GM21825 (cell line): ENCODE measurements at regions not wholly inside any gene's neighbourhood (a gene's known extent, or its start where the extent isn't known, plus 50 kb on each side); places are given as distances from the start of the nearest gene placed in this dataset.
"Not testable (repeated sequence)": the region's sequence is repeated elsewhere in the genome, so short reads cannot be mapped to it uniquely, and the experiment has no call there.

ENCODE experiments used
- ATAC-seq: cut with Tn5 transposase; IDR thresholded peaks from one replicate; pipeline ENCODE4 v1.9.1; 2021; ENCODE audit warnings: mild to moderate bottlenecking, moderate library complexity; ENCODE audit not compliant: unreplicated experiment

DNA sequence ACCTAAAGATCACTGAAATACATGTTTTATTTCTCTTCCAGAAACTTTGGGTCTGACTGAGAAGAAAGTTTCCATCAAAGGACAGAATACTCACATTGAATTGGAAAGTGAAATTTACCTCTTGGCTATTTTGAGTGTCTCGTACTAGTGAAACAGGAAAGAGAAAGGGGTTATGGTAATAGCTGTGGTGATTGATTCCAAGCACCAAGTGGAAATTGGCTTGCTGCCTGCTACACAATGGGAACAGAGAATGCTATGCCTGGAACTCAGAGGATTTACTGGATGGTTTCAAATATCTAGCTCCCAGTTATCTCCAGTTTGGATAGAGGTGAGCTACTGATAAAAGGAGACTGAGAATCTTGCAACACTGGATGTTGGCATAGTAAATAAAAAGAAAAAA lies 492.8 kb upstream of the FSIP2 start:
- ATAC-seq = no peak

DNA sequence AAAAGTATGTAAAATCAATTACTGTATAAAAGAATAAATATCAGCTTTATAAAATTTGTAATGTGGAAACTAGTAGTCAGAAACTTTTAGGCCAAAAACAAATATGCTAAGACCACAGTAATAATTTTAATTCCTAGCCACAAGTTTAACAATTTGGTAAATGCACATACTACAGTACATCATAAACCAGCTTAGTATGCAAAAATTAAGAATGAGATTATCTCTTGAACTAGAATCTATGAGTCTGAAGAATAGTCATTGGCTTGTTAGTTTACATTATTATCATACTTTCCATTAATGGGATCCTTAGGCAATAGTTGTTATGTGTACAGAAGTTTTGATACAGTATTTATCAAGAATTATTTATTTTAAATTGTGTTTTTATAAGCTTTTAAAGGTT lies 491.9 kb upstream of the FSIP2 start:
- ATAC-seq = no peak

DNA sequence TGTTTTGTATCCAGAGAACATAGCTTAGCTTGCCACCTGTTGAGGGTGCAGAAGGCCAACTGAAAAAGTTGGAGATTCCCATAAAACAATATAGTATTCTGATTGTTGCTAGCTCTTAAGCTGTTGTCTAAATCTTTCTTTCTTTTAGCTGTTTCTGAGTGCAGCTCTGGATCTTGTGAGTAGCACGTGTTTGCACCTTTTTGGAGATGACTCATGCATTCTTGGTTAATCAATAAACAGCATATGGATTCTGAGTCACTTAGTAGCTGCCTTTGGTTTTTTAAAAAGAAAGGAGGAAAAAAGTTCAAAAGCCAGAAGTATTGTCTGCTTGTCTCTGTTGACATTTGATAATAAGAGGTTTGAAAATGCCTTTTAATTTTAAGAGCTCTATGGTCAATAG lies 483.0 kb upstream of the FSIP2 start:
- no peak for ATAC-seq

DNA sequence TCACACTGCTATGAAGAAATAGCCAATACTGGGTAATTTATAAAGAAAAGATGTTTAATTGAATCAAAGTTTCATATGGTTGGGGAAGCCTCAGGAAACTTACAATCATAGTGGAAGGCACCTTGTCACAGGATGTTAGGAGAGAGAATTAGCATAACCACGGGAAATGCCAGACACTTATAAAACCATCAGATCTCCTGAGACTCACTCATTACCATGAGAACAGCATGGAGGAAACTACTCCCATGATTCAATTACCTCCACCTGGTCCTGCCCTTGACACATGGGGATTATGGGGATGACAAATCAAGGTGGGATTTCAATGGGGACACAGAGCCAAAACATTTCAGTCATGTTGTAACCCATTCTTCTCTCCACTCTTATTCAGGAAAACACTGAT lies 472.9 kb upstream of the FSIP2 start:
- ATAC-seq = no peak

DNA sequence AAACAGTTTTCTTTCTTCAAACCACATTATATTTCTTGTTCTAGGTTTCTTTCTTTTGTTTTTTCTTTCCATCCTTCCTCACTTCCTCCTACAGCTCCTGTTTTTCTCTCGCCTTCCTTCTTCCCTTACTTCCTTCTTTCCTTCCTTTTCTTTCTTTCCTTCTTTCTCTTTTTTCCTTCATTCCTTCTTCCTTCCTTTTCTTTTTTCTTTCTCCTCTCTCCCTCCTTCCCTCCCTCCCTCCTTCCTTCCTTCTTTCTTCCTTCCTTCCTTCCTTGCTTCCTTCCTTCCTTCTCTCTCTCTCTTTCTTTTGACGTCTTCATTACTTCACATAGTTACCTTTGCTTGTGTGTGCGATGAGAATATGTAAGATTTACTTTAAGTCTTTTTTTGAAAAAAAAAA lies 470.0 kb upstream of the FSIP2 start:
- ATAC-seq = no peak

DNA sequence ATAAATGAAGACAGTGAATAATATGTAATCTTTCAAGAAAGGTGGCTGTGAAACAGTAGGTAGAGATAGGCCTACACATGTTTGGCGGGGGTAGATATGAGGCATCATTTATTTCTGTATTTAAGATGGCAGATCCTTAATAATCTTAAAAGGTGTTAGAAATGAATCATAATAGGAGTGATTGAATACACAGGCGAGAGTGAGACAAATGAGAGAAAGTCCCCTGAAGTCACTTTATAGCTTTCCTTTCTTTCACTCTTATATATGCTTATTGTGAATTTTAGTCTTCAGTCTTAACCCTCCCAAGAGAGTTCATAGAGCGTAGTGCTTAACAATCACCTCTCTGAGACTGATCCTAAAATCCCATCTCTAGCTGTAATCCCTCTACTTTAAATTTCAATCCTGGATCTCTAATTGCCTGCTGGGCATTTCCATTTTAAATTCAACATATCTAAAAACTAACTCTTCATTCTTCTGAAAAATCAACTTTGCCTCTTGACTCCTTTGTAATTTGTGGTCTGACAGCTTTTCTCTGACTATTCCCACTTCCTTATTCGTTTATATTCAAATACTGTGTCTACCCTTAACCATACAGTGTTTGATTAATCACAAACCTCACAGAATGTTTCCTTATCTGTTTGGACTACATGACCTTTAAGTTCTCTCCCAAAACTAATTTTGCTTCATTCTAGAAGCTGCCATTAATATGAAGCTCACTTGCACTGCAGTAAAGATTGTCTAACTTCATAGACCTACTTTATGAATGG lies 463.7 kb upstream of the FSIP2 start:
- no peak for ATAC-seq

DNA sequence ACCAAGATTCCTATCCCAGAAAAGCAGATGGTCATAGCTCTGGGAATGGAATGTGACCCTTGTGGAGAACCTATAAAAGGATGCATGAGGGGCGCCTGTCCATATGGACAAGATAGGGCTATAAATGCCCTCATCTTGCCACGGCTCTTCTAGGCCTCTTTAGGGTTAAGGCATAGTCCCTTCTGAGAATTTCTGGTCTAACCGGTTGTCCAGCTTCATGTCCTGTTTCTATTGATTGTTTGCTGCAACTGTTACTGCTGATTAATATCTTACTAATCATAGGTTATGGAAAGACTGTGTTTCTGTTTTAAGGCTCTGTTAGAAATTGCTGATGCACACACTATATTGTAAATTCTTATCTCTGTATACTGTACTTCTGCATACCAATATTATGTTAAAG lies 462.6 kb upstream of the FSIP2 start:
- not testable (repeated sequence) for ATAC-seq

DNA sequence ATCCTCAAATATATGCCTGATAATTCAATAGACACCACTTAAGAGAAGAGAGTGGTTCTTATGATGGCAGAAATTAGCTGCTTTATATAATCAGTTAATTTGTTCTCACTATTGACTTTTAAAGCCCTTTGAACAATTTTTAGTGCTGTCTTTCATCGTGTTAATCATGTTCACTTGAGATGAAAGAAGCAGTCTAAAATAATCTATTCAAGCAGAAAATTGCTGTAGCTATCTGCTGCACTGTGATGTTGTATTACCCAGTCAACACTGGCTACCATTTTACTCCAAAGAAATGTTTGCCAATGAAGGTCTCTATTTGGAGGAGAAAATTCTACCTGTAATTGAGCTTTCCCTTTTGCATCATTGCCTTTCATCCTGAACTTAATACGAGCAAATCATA lies 459.8 kb upstream of the FSIP2 start:
- ATAC-seq = no peak

DNA sequence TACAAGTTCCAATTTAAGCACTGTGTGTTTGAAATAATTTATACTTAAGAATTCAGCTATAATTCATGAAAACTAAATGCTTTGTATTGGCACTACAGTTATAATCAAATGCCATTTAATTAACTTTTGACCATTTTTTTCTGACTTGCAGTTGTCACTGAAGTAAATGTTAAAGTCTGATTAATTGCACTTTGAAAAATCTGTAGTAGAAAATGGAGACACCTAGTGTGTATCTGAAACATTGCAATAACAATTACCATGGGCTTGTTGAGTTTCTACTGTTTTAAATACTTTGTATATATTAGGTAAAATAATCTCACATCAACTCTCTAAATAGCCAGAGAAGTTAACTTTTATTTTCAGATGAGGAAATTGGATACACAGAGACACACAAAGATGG lies 458.6 kb upstream of the FSIP2 start:
- ATAC-seq = no peak

DNA sequence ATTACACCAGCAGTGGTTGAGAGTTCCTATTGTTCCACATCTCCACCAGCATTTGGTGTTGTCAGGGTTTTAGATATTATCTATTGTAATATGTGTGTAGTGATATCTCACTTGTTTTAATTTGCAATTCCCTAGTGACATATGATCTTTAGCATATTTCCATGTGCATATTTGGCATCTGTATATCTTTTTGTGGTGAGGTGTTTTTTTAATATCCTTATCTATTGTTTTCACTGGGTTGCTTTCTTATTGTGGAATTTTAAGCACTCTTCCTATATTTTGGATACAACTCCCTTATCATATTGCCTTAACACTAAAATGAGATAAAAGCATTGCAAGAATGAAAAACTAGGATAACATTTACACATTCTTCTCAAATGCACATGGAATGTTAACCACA lies 453.9 kb upstream of the FSIP2 start:
- ATAC-seq = no peak

DNA sequence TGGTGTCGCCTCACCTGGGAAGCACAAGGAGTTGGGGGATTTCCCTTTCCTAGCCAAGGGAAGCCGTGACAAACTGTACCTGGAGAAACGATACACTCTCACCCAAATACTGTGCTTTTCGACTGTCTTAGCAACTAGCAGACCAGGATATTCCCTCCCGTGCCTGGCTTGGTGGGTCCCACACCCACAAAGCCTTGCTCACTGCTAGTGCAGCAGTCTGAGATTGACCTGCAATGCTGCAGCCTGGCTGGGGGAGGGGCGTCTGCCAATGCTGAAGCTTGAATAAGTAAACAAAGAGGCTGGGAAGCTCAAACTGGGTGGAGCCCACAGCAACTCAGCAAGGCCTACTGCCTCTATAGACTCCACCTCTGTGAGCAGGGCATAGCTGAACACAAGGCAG lies 448.6 kb upstream of the FSIP2 start:
- ATAC-seq = not testable (repeated sequence)

DNA sequence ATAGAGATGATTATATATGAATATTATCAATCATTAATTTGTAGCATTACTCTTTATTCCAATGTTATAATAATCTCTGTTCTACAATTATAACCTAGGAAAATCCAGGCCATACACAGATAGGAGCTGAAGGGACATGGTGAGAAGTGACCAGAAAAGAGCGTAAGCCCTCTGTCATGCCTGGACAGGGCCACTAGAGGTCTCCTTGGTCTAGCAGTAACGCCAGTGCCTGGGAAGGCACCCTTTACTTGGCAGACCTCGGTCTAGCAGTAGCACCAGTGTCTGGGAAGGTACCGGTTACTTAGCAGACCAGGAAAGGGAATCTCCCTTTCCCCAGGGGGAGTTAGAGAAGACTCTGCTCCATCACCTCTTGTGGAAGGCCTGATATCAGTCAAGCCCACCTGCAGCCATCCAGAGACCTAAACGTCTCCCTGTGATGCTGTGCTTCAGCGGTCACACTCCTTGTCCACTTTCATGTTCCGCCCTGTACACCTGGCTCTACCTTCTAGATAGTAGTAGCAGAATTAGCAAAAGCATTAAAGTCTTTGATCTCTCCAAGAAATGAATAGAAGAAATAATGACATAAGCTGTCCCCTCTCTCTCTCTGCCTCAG lies 447.5 kb upstream of the FSIP2 start:
- ATAC-seq = peak; percentile 91

DNA sequence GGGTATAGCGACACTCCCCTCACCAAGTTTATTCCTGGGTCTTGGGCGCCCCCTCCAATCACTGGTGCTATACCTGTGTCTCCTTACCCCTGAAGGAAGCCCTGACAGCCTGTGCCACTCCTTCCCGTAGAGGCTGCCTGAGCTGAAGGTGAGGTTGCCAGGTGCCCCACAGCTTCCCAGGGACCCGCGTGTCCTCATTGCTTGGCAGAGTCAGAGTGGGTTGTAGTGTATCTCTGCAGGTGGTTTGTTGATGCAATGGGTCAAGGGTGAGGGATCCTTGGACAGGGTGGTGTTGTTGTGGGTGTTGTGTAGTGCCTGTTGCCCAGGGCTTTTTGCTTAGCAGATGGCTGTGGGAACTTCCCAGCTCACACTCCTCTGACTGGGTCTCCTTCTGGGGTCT lies 438.7 kb upstream of the FSIP2 start:
- no peak for ATAC-seq

DNA sequence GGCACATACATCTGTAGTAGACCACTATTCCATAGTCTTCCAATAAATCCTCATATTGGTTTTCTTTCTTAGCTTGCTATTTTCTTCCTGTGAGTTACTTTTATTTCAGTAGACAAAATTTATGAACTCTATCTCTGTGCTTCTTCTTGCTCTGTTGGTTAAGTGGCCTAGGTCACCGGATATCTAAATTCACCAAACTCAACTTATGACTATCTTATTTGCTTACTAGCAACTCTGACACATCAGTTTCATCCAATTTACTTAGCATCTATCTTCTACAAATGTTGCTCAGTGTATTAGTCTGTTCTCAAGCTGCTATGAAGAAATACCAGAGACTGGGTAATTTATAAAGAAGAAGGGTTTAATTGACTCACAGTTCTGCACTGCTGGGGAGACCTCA lies 432.5 kb upstream of the FSIP2 start:
- ATAC-seq = no peak

DNA sequence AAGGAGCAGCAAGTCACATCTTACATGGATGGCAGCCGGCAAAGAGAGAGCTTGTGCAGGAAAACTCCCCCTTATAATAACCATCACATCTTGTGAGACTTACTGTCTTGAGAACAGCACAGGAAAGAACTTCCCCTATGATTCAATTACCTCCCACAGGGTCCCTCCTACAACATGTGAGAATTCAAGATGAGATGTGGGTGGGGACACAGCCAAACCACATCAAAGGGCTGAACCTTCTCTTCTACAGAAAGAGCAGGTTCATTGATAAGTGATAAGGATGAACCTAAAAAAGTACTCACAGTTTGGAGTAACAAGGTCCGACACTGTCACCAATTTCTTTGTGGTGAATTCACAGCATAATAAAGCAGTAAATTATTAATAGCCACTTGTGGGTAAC lies 422.2 kb upstream of the FSIP2 start:
- ATAC-seq = no peak

DNA sequence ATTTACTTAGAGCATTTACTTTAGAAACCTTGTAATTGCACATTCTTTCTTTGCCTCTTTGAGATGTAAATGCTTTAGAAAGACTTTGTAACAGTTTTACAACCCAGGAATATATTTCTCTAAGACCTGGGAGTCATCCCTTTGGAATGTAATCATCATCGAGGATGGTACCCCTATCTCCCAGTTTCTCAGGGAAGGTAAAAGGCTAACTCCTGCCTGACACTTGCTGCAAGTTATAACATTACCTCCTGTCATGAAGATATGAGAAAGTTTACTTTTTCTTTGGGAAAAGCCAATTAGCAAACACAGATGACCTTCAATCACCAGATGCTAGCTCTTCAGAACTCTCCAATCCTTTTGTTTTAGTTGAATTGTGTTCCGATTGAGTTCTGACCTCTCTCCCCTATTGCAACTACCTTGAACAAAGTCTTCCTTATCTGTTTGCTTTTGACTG lies 420.3 kb upstream of the FSIP2 start:
- ATAC-seq = no peak

DNA sequence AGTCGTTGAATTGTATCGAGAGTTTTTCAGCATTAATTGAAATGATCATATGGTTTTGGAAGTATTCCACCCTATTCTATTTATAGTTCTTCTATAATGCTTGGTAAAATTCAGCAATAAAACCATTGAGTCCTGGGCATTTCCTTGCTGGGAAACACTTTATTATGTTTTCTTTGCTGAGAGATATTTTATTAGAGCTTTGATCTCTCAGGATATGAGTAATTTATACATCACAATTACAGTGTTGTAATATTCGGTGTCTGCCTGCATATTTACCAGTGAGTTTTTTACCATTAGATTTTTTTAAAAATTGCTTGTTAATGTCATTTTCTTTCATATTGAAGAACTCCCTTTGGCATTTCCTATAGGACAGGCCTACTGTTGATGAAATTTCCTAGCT lies 402.7 kb upstream of the FSIP2 start:
- no peak for ATAC-seq

DNA sequence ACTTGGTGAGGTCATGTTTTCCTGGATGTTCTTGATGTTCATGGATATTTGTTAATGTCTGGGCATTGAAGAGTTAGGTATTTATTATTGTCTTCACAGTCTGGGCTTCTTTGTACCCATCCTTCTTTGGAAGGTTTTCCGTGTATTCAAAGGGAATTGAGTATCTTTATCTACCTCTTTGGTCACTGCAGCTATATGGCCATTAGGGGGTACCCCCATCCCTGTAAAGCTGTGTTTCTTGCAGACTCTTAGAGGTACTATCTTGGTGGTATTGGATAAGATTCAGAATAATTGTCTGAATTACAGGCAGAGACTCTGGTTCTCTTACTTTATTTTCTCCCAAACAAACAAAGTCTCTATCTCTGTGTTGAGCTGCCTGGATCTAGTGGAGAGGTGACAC lies 401.6 kb upstream of the FSIP2 start:
- no peak for ATAC-seq

DNA sequence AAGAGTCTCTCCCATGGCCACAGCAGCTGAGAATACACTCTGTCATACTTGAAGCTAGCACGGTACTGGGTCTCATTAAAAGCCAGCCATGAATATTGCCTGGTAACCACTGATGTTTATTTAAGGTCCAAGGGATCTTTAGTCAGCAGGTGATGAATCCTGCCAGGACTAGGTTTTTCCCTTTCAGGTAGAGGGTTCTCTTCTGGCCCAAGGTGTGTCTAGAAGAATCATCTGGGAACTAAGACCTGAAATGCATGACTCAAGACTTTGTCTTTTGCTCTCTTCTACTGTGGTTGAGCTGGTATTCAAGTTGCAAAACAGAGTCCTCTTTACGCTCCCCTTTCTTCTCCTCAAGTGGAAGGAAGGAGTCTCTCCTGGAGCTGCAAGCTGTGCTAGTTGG lies 400.5 kb upstream of the FSIP2 start:
- ATAC-seq = no peak

DNA sequence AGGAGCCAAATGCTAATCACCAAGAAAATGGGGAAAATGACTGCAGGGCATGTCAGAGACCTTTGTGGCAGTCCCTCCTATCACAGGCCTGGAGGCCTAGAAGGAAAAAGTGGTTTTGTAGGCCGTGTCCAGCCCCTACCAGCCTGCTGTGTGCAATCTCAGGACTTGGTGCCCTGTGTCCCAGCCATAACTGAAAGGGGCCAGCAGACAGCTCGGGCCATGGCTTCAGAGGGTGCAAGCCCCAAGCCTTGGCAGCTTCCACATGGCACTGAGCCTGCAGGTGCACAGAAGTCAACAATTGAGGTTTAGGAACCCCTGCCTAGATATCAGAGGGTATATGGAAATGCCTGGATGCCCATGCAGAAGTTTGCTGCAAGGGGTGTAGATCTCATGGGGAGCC lies 391.2 kb upstream of the FSIP2 start:
- ATAC-seq = no peak

DNA sequence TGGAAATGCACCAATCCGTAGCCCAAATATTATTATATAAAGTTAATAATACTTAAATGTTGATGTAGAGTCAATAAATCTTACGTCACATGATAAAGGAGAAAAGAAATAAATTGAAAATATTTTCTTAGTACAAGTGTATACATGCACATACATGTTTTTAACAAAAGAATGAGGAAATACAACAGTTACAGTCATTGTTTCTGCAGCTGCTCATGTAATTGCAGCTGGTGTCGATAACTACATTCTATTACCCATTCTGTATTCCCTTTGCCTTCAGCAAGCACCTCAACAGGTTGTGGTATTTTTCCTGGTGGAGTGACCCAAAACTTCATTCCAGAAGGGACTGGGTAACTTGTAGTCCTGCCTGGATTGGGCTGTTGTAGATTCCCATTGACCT lies 377.8 kb upstream of the FSIP2 start:
- ATAC-seq = no peak

DNA sequence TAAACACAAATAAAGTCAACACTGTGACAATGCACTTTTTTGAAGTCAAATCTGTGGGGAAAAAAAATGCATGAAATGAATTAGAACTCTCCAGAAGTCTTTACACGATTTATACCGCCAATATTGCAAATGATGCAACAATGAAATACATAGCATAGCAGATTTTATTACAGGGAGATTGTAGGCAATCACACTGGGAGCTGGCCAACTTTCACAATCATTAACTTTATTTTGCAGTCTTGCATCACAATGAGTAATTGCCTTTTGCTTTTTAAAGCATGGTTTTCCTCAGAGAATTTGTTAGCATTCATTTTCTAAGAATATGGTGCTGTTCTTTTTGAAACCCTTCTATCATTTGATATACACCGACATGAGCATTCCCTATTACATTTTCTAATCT lies 366.4 kb upstream of the FSIP2 start:
- ATAC-seq = no peak

DNA sequence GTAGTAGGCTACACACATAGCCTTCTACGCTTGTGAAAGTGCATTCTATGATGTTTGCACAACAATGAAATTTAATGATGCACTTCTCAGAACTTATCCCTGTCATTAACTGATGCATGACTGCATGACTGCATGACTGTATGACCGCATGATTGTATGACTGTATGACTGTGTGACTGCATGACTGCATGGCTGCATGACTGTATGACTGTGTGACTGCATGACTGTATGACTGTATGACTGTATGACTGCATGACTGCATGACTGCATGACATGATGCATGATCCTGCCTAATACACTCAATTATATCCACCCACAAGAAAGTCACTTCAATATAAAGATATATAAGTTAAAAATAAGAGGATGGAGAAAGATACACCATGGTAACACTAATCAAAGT lies 365.4 kb upstream of the FSIP2 start:
- ATAC-seq = no peak
